HEK293 (cell line): ENCODE measurements at regions not wholly inside any gene's neighbourhood (a gene's known extent, or its start where the extent isn't known, plus 50 kb on each side); places are given as distances from the start of the nearest gene placed in this dataset.

Experiments
- CTCF ChIP-seq: fragments of 450-650 bp; formaldehyde crosslinking; IDR thresholded peaks from 2 replicates; pipeline ENCODE4 v1.5.1; 2016; ENCODE audit warnings: missing biosample characterization, missing genetic modification characterization
- HOXA7 ChIP-seq: sonication (generic); formaldehyde crosslinking; IDR thresholded peaks from 2 replicates; pipeline ENCODE4 v1.8.1; 2022; ENCODE audit warnings: missing genetic modification reagents, borderline replicate concordance
- PRDM10 ChIP-seq: fragments of 450-650 bp; formaldehyde crosslinking; IDR thresholded peaks from 2 replicates; pipeline ENCODE4 v1.5.1; 2016; ENCODE audit warnings: missing biosample characterization, missing genetic modification characterization
- RBAK ChIP-seq: fragments of 450-650 bp; formaldehyde crosslinking; IDR thresholded peaks from 2 replicates; pipeline ENCODE4 v1.5.1; 2016; ENCODE audit warnings: missing biosample characterization, missing genetic modification characterization
- ZBTB21 ChIP-seq: fragments of 450-650 bp; formaldehyde crosslinking; IDR thresholded peaks from 2 replicates; pipeline ENCODE4 v1.5.1; 2017; ENCODE audit warnings: missing biosample characterization, missing genetic modification characterization
- ZNF10 ChIP-seq: fragments of 450-650 bp; formaldehyde crosslinking; IDR thresholded peaks from 2 replicates; pipeline ENCODE4 v1.5.1; 2017; ENCODE audit warnings: missing biosample characterization, missing genetic modification characterization
- ZNF138 ChIP-seq: fragments of 450-650 bp; formaldehyde crosslinking; IDR thresholded peaks from 2 replicates; pipeline ENCODE4 v1.5.1; 2016; ENCODE audit warnings: missing biosample characterization, missing genetic modification characterization, borderline replicate concordance
- ZNF18 ChIP-seq: fragments of 450-650 bp; formaldehyde crosslinking; IDR thresholded peaks from 2 replicates; pipeline ENCODE4 v1.5.1; 2016; ENCODE audit warnings: missing biosample characterization, missing genetic modification characterization
- ZNF513 ChIP-seq: fragments of 450-650 bp; IDR thresholded peaks from 2 replicates; pipeline ENCODE4 v1.5.1; 2018; ENCODE audit warnings: missing biosample characterization, missing genetic modification characterization
- ZNF558 ChIP-seq: fragments of 450-650 bp; formaldehyde crosslinking; IDR thresholded peaks from 2 replicates; pipeline ENCODE4 v1.5.1; 2016; ENCODE audit warnings: missing biosample characterization, missing genetic modification characterization
- ZNF585B ChIP-seq: fragments of 450-650 bp; formaldehyde crosslinking; IDR thresholded peaks from 2 replicates; pipeline ENCODE4 v1.5.1; 2016; ENCODE audit warnings: missing biosample characterization, missing genetic modification characterization
- ZNF707 ChIP-seq: fragments of 450-650 bp; formaldehyde crosslinking; IDR thresholded peaks from 2 replicates; pipeline ENCODE4 v1.5.1; 2016; ENCODE audit warnings: missing biosample characterization, missing genetic modification characterization
- TF ChIP-seq, protein P1 (sequence below): fragments of 450-650 bp; formaldehyde crosslinking; IDR thresholded peaks from 2 replicates; pipeline ENCODE4 v1.5.1; 2016; ENCODE audit warnings: missing biosample characterization, missing genetic modification characterization
- TF ChIP-seq, protein P2 (sequence below): fragments of 450-650 bp; formaldehyde crosslinking; optimal IDR thresholded peaks from 2 replicates; pipeline ENCODE3; 2016; ENCODE audit warnings: missing biosample characterization, mild to moderate bottlenecking, missing genetic modification characterization

- TF ChIP-seq ZBTB21 (tag by site-specific recombination), result no peak
- TF ChIP-seq ZNF707 (tag by site-specific recombination), result no peak
- peak; percentile 44 for TF ChIP-seq CTCF
- no peak for TF ChIP-seq ZNF138 (tag by site-specific recombination)
- TF ChIP-seq HOXA7 (CRISPR knock-in tag), result no peak
- no peak for TF ChIP-seq PRDM10
- TF ChIP-seq ZNF513 (tag by site-specific recombination), result no peak
- TF ChIP-seq ZNF558, result no peak
- no peak for TF ChIP-seq ZNF18 (tag by site-specific recombination)
- TF ChIP-seq, protein P1, sequence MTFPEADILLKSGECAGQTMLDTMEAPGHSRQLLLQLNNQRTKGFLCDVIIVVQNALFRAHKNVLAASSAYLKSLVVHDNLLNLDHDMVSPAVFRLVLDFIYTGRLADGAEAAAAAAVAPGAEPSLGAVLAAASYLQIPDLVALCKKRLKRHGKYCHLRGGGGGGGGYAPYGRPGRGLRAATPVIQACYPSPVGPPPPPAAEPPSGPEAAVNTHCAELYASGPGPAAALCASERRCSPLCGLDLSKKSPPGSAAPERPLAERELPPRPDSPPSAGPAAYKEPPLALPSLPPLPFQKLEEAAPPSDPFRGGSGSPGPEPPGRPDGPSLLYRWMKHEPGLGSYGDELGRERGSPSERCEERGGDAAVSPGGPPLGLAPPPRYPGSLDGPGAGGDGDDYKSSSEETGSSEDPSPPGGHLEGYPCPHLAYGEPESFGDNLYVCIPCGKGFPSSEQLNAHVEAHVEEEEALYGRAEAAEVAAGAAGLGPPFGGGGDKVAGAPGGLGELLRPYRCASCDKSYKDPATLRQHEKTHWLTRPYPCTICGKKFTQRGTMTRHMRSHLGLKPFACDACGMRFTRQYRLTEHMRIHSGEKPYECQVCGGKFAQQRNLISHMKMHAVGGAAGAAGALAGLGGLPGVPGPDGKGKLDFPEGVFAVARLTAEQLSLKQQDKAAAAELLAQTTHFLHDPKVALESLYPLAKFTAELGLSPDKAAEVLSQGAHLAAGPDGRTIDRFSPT (tag by site-specific recombination), result no peak
- TF ChIP-seq, protein P2, sequence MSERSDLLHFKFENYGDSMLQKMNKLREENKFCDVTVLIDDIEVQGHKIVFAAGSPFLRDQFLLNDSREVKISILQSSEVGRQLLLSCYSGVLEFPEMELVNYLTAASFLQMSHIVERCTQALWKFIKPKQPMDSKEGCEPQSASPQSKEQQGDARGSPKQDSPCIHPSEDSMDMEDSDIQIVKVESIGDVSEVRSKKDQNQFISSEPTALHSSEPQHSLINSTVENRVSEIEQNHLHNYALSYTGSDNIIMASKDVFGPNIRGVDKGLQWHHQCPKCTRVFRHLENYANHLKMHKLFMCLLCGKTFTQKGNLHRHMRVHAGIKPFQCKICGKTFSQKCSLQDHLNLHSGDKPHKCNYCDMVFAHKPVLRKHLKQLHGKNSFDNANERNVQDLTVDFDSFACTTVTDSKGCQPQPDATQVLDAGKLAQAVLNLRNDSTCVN (tag by site-specific recombination), result no peak
- TF ChIP-seq ZNF10 (tag by site-specific recombination), result no peak
- no peak for TF ChIP-seq RBAK (tag by site-specific recombination)
- TF ChIP-seq ZNF585B (tag by site-specific recombination), result no peak
These were observed 171.1 kb upstream of the TBX20 start for GRCh38 chr7:35424869-35425495.
